H9 (cell line): ENCODE measurements at regions not wholly inside any gene's neighbourhood (a gene's known extent, or its start where the extent isn't known, plus 50 kb on each side); places are given as distances from the start of the nearest gene placed in this dataset.
"Not testable (repeated sequence)": the region's sequence is repeated elsewhere in the genome, so short reads cannot be mapped to it uniquely, and the experiment has no call there.

Experiments used
- DNase-seq: peaks from one replicate; pipeline ENCODE4 v3.0.0-alpha.2; 2017
- H2AFZ ChIP-seq: one replicate; pipeline ENCODE4 v1.6.1; 2013; ENCODE audit warnings: mild to moderate bottlenecking, low read length, control low read depth, moderate library complexity
- H2AK5ac ChIP-seq: 2 replicates; pipeline ENCODE4 v1.6.1; 2013; ENCODE audit warnings: low read length, control low read depth, mixed read lengths; ENCODE audit not compliant: insufficient read length
- H2BK120ac ChIP-seq: one replicate; pipeline ENCODE4 v1.6.1; 2013; ENCODE audit warnings: low read depth, mild to moderate bottlenecking, low read length, control low read depth, inconsistent platforms; ENCODE audit not compliant: poor library complexity, severe bottlenecking
- H2BK12ac ChIP-seq: 2 replicates; pipeline ENCODE4 v1.6.1; 2013; ENCODE audit warnings: low read length, control low read depth, mixed read lengths, low read depth; ENCODE audit not compliant: insufficient read length
- H2BK15ac ChIP-seq: 2 replicates; pipeline ENCODE4 v1.6.1; 2013; ENCODE audit warnings: low read depth, low read length, control low read depth
- H2BK20ac ChIP-seq: one replicate; pipeline ENCODE4 v1.6.1; 2013; ENCODE audit warnings: low read depth, mild to moderate bottlenecking, low read length, control low read depth, inconsistent platforms; ENCODE audit not compliant: poor library complexity, severe bottlenecking
- H2BK5ac ChIP-seq: 2 replicates; pipeline ENCODE4 v1.6.1; 2013; ENCODE audit warnings: low read length, control low read depth, mixed read lengths; ENCODE audit not compliant: insufficient read length
- H3K14ac ChIP-seq: 2 replicates; pipeline ENCODE4 v1.6.1; 2013; ENCODE audit warnings: low read length, control low read depth; ENCODE audit not compliant: insufficient read depth
- H3K18ac ChIP-seq: 2 replicates; pipeline ENCODE4 v1.6.1; 2013; ENCODE audit warnings: low read depth, mild to moderate bottlenecking, mixed read lengths, low read length, control low read depth; ENCODE audit not compliant: insufficient read length
- H3K23ac ChIP-seq: 2 replicates; pipeline ENCODE4 v1.6.1; 2013; ENCODE audit warnings: low read length, control low read depth, mixed read lengths, low read depth; ENCODE audit not compliant: insufficient read length
- H3K23me2 ChIP-seq: 2 replicates; pipeline ENCODE4 v1.6.1; 2013; ENCODE audit warnings: low read depth, mild to moderate bottlenecking, mixed read lengths, low read length, control low read depth; ENCODE audit not compliant: insufficient read length, poor library complexity, severe bottlenecking
- H3K27ac ChIP-seq: 2 replicates; pipeline ENCODE4 v1.5.1; 2013; ENCODE audit warnings: low read length, control low read depth, mixed read lengths, low read depth; ENCODE audit not compliant: insufficient read length
- H3K27me3 ChIP-seq: 2 replicates; pipeline ENCODE4 v1.6.1; 2013; ENCODE audit warnings: low read length, control low read depth, inconsistent platforms; ENCODE audit not compliant: insufficient read depth
- H3K4ac ChIP-seq: 2 replicates; pipeline ENCODE4 v1.6.1; 2013; ENCODE audit warnings: low read depth, mild to moderate bottlenecking, control low read depth, inconsistent platforms, low read length, moderate library complexity
- H3K4me1 ChIP-seq: 2 replicates; pipeline ENCODE4 v1.6.1; 2013; ENCODE audit warnings: low read length, control low read depth, inconsistent platforms; ENCODE audit not compliant: insufficient read depth
- H3K4me2 ChIP-seq: 2 replicates; pipeline ENCODE4 v1.6.1; 2013; ENCODE audit warnings: low read length, control low read depth, mixed read lengths; ENCODE audit not compliant: insufficient read length, insufficient read depth
- H3K56ac ChIP-seq: 2 replicates; pipeline ENCODE4 v1.6.1; 2013; ENCODE audit warnings: low read depth, mild to moderate bottlenecking, mixed read lengths, low read length, control low read depth; ENCODE audit not compliant: insufficient read length
- H3K79me1 ChIP-seq: 2 replicates; pipeline ENCODE4 v1.6.1; 2013; ENCODE audit warnings: low read depth, mild to moderate bottlenecking, moderate library complexity, low read length, control low read depth, inconsistent platforms; ENCODE audit not compliant: insufficient read depth, poor library complexity, severe bottlenecking
- H3K79me2 ChIP-seq: 2 replicates; pipeline ENCODE4 v1.6.1; 2013; ENCODE audit warnings: low read length, control low read depth, inconsistent platforms; ENCODE audit not compliant: insufficient read depth
- H3K9ac ChIP-seq: 2 replicates; pipeline ENCODE4 v1.6.1; 2013; ENCODE audit warnings: low read length, control low read depth, mixed read lengths; ENCODE audit not compliant: insufficient read length; ENCODE audit errors: extremely low read depth
- H3K9me3 ChIP-seq: one replicate; pipeline ENCODE4 v1.6.1; 2013; ENCODE audit warnings: low read depth, low read length, inconsistent platforms; ENCODE audit not compliant: control insufficient read depth
- H3T11ph ChIP-seq: one replicate; pipeline ENCODE4 v1.6.1; 2013; ENCODE audit warnings: mild to moderate bottlenecking, low read length, control low read depth, inconsistent platforms
- H4K20me1 ChIP-seq: one replicate; pipeline ENCODE4 v1.6.1; 2013; ENCODE audit not compliant: control insufficient read depth, insufficient read length, insufficient read depth
- H4K5ac ChIP-seq: 2 replicates; pipeline ENCODE4 v1.6.1; 2013; ENCODE audit warnings: low read depth, mild to moderate bottlenecking, mixed read lengths, low read length, control low read depth; ENCODE audit not compliant: insufficient read length
- H4K8ac ChIP-seq: replicated peaks from 2 replicates; pipeline ENCODE4 v1.6.1; 2013; ENCODE audit warnings: low read length, control low read depth, mixed read lengths, low read depth; ENCODE audit not compliant: insufficient read length
- H4K91ac ChIP-seq: 2 replicates; pipeline ENCODE4 v1.6.1; 2013; ENCODE audit warnings: low read depth, mild to moderate bottlenecking, moderate library complexity, mixed read lengths, low read length, control low read depth; ENCODE audit not compliant: insufficient read length
- H3K27ac Mint-ChIP-seq, 3 experiments: 2 replicates in 2 of 3; 3 replicates in 1 of 3; pipeline ENCODE4 v1.8.0; 2020 to 2021; ENCODE audit warnings: mixed read lengths in 3 of 3, mild to moderate bottlenecking in 1 of 3, moderate library complexity in 1 of 3
- H3K27me3 Mint-ChIP-seq: 2 replicates; pipeline ENCODE4 v1.8.0; 2021; ENCODE audit warnings: low read depth, mild to moderate bottlenecking, moderate library complexity, mixed read lengths
- H3K36me3 Mint-ChIP-seq, 3 experiments: 2 replicates in 2 of 3; 3 replicates in 1 of 3; pipeline ENCODE4 v1.8.0; 2020 to 2021; ENCODE audit warnings: low read depth in 3 of 3, mixed read lengths in 3 of 3; ENCODE audit not compliant: insufficient read depth in 1 of 3
- H3K4me1 Mint-ChIP-seq, 2 experiments: 2 replicates each; pipeline ENCODE4 v1.8.0; 2020; ENCODE audit warnings: mixed read lengths in 2 of 2
- H3K4me3 Mint-ChIP-seq, 2 experiments: 2 replicates in 1 of 2; 3 replicates in 1 of 2; pipeline ENCODE4 v1.8.0; 2020 to 2021; ENCODE audit warnings: mild to moderate bottlenecking in 2 of 2, mixed read lengths in 2 of 2, moderate library complexity in 1 of 2
- H3K9me3 Mint-ChIP-seq, 2 experiments: 2 replicates in 1 of 2; 3 replicates in 1 of 2; pipeline ENCODE4 v1.8.0; 2020; ENCODE audit warnings: mild to moderate bottlenecking in 2 of 2, mixed read lengths in 2 of 2, moderate library complexity in 1 of 2
- CTCF ChIP-seq: fragments of 200-600 bp; sonication (generic); conservative IDR thresholded peaks from 3 replicates; pipeline ENCODE4 v1.8.0; 2021; ENCODE audit warnings: antibody characterized with exemption, mild to moderate bottlenecking
- WGBS: extraction: QIAGEN DNeasy Blood & Tissue Kit; methylation state at CpG from one replicate; pipeline ENCODE4 v1.1.7; 2013; ENCODE audit warnings: missing lambda C conversion rate, low lambda C conversion rate, mixed read lengths; ENCODE audit not compliant: insufficient read length; ENCODE audit errors: extremely low coverage; 5-methylcytosine and 5-hydroxymethylcytosine counted together

- Histone ChIP-seq H3K14ac (no peak overlapping the region), H3K79me2 (no peaks in the 10 kb centered on the region), H3K18ac (no peak overlapping the region), H4K91ac (no peak overlapping the region), H3K56ac (no peak overlapping the region), H4K5ac (no peak overlapping the region), H3T11ph (no peak overlapping the region), H3K9me3 (no peaks in the 10 kb centered on the region), H4K20me1 (no peaks in the 10 kb centered on the region), H3K23ac (no peak overlapping the region), H2AFZ (no peak overlapping the region), H3K23me2 (no peaks in the 10 kb centered on the region), H3K27ac (no peak overlapping the region), H3K79me1 (no peaks in the 10 kb centered on the region), H3K27me3 (no peaks in the 10 kb centered on the region), H2BK20ac (no peak overlapping the region), H3K4me2 (no peak overlapping the region), H3K9ac (no peak overlapping the region), H2BK12ac (no peak overlapping the region), H2BK5ac (no peak overlapping the region), H3K4ac (no peak overlapping the region), H2AK5ac (no peak overlapping the region), H3K4me1 (no peaks in the 10 kb centered on the region; the same call in 1 of the 2 replicates), H2BK120ac (no peak overlapping the region), H4K8ac (no peak overlapping the region), H2BK15ac (no peak overlapping the region)
- H3K27me3 Mint-ChIP-seq: no peaks in the 10 kb centered on the region; the same call in 1 of the 2 replicates
- no peak overlapping the region for H3K4me3 Mint-ChIP-seq
- no peak overlapping the region; a peak in 1 of 7 replicates for H3K27ac Mint-ChIP-seq
- no peak for TF ChIP-seq CTCF
- no peaks in the 10 kb centered on the region; a peak in 1 of 4 replicates for H3K4me1 Mint-ChIP-seq
- no peak for DNase-seq
- H3K9me3 Mint-ChIP-seq: peaks cover 9 to 13% of the 10 kb centered on the region in 2 experiments; a peak in 4 of 5 replicates
- peaks cover 0 to 9% (median 6%) of the 10 kb centered on the region in 3 experiments; a peak in 4 of 7 replicates for H3K36me3 Mint-ChIP-seq
- WGBS: no CpG with 5 or more reads among the region's 3 CpGs
These were observed 248.7 kb downstream of the ZIC4 start for GRCh38 chr3:147157631-147158030.

GRCh38 chr3:147154988-147155387 is 251.4 kb downstream of the ZIC4 start:
- not testable (repeated sequence) for H2AK5ac ChIP-seq, H4K20me1 ChIP-seq, H3K9me3 ChIP-seq, H3K27ac Mint-ChIP-seq, H3K4me2 ChIP-seq, H3K27me3 Mint-ChIP-seq, H3K4me1 Mint-ChIP-seq, H2BK120ac ChIP-seq, H3K79me1 ChIP-seq, H3K36me3 Mint-ChIP-seq, H4K5ac ChIP-seq, H2BK12ac ChIP-seq, H3K27me3 ChIP-seq, H3K23ac ChIP-seq, H3K18ac ChIP-seq, H2BK5ac ChIP-seq, DNase-seq, H3K4me1 ChIP-seq, H3K4me3 Mint-ChIP-seq, H3K23me2 ChIP-seq, H3K14ac ChIP-seq, H3T11ph ChIP-seq, H3K9ac ChIP-seq, H4K8ac ChIP-seq, H3K56ac ChIP-seq, H3K27ac ChIP-seq, H2BK15ac ChIP-seq, H3K4ac ChIP-seq, H2AFZ ChIP-seq, H2BK20ac ChIP-seq, H3K79me2 ChIP-seq, H4K91ac ChIP-seq
- WGBS: no CpG with 5 or more reads among the region's 10 CpGs
- H3K9me3 Mint-ChIP-seq: peaks cover 9 to 14% of the 10 kb centered on the region in 2 experiments; a peak in 4 of 5 replicates
